ENCODE measurements at regions not wholly inside any gene's neighbourhood (a gene's known extent, or its start where the extent isn't known, plus 50 kb on each side); places are given as distances from the start of the nearest gene placed in this dataset.

GRCh38 chr1:104488296-104489015 is 738.8 kb downstream of the AMY1C start:
- H3K4me3 ChIP-seq (ENCODE audit: low read depth, low read length), result no peak overlapping the region
- no peak for TF ChIP-seq CTCF (IDR thresholded peaks at IDR 0.05; ENCODE audit: insufficient read depth, low read length)
- no peak for DNase-seq (ENCODE audit: low read depth)

- no peak for TF ChIP-seq CTCF (IDR thresholded peaks at IDR 0.05; ENCODE audit: insufficient read depth, low read length)
- H3K4me3 ChIP-seq (ENCODE audit: low read depth, low read length), result no peak overlapping the region
- no peak for DNase-seq (ENCODE audit: low read depth)
Observed at GRCh38 chr1:104526158-104526795, 776.6 kb downstream of the AMY1C start.

- TF ChIP-seq CTCF (IDR thresholded peaks at IDR 0.05; ENCODE audit: insufficient read depth, low read length), result no peak
- no peak for DNase-seq (ENCODE audit: low read depth)
- no peak overlapping the region for H3K4me3 ChIP-seq (ENCODE audit: low read depth, low read length)
Observed at GRCh38 chr1:104531990-104532389, 782.3 kb downstream of the AMY1C start.

- H3K4me3 ChIP-seq (ENCODE audit: low read depth, low read length), result no peak overlapping the region
- no peak for DNase-seq (ENCODE audit: low read depth)
- TF ChIP-seq CTCF (IDR thresholded peaks at IDR 0.05; ENCODE audit: insufficient read depth, low read length), result no peak
Observed at GRCh38 chr1:104574620-104575019, 824.9 kb downstream of the AMY1C start.

GRCh38 chr1:104592926-104593325 is 843.2 kb downstream of the AMY1C start:
- H3K4me3 ChIP-seq (ENCODE audit: low read depth, low read length), result no peak overlapping the region
- no peak for DNase-seq (ENCODE audit: low read depth)
- no peak for TF ChIP-seq CTCF (IDR thresholded peaks at IDR 0.05; ENCODE audit: insufficient read depth, low read length)

GRCh38 chr1:104593413-104594187 is 843.9 kb downstream of the AMY1C start:
- DNase-seq (ENCODE audit: low read depth), result no peak
- H3K4me3 ChIP-seq (ENCODE audit: low read depth, low read length), result no peak overlapping the region
- TF ChIP-seq CTCF (IDR thresholded peaks at IDR 0.05; ENCODE audit: insufficient read depth, low read length), result no peak

All from fibroblast of the aortic adventitia (primary cell).